B cell (primary cell): ENCODE measurements at regions not wholly inside any gene's neighbourhood (a gene's known extent, or its start where the extent isn't known, plus 50 kb on each side); places are given as distances from the start of the nearest gene placed in this dataset.
"Not testable (repeated sequence)": the region's sequence is repeated elsewhere in the genome, so short reads cannot be mapped to it uniquely, and the experiment has no call there.

Experiments
- CTCF ChIP-seq: fragments of 200-600 bp; IDR thresholded peaks from one replicate; pipeline ENCODE4 v1.8.0; 2022; ENCODE audit warnings: antibody characterized with exemption, mild to moderate bottlenecking
- EZH2 ChIP-seq: IDR thresholded peaks from 2 replicates; pipeline ENCODE4 v1.6.1; 2012; ENCODE audit warnings: borderline replicate concordance, low read depth, mild to moderate bottlenecking, moderate library complexity, low read length; ENCODE audit not compliant: insufficient read depth, poor library complexity, severe bottlenecking

GRCh38 chr7:35913350-35913749 lies 112.5 kb downstream of the SEPTIN7 start:
- TF ChIP-seq CTCF, EZH2: not testable (repeated sequence)
